Activated B cell treated with CpG ODN at 0.5 μM for 24 hours (primary cell): ENCODE measurements at regions not wholly inside any gene's neighbourhood (a gene's known extent, or its start where the extent isn't known, plus 50 kb on each side); places are given as distances from the start of the nearest gene placed in this dataset.

Experiments used
- ATAC-seq: fragments of 200-7000 bp; cut with Tn5 transposase; one replicate; pipeline ENCODE4 v1.10.0; 2021; ENCODE audit warnings: low read depth, mild to moderate bottlenecking, moderate library complexity
- CTCF ChIA-PET: fragments of 350-600 bp; sonication (Branson Sonifier 250); formaldehyde crosslinking; loops from one replicate; lab custom pipeline; 2021; ENCODE audit warnings: antibody characterized with exemption; lab: Charles Lee
- POLR2A ChIA-PET: fragments of 350-600 bp; sonication (Branson Sonifier 250); formaldehyde crosslinking; loops from one replicate; lab custom pipeline; 2021; ENCODE audit warnings: antibody characterized with exemption; lab: Charles Lee
- DNase-seq: peaks from one replicate; pipeline ENCODE4 v3.0.0; 2022
- H3K27ac Mint-ChIP-seq: one replicate; pipeline ENCODE4 v1.8.0; 2020; ENCODE audit warnings: mixed read lengths
- H3K27me3 Mint-ChIP-seq: one replicate; pipeline ENCODE4 v1.8.0; 2021; ENCODE audit warnings: mixed read lengths
- H3K36me3 Mint-ChIP-seq: one replicate; pipeline ENCODE4 v1.8.0; 2021; ENCODE audit warnings: low read depth, mixed read lengths
- H3K4me1 Mint-ChIP-seq: one replicate; pipeline ENCODE4 v1.8.0; 2021; ENCODE audit warnings: mixed read lengths
- H3K4me3 Mint-ChIP-seq: one replicate; pipeline ENCODE4 v1.8.0; 2020; ENCODE audit warnings: mild to moderate bottlenecking, mixed read lengths
- H3K9me3 Mint-ChIP-seq: one replicate; pipeline ENCODE4 v1.8.0; 2020; ENCODE audit warnings: mixed read lengths
- CTCF ChIP-seq: fragments of 200-600 bp; IDR thresholded peaks from one replicate; pipeline ENCODE4 v1.8.0; 2022; ENCODE audit warnings: antibody characterized with exemption, mild to moderate bottlenecking
- intact Hi-C: fragments of 100-400 bp; cut with micrococcal nuclease; formaldehyde crosslinking; loops from one replicate; pipeline ENCODE4 v1.15.1; 2024

DNA sequence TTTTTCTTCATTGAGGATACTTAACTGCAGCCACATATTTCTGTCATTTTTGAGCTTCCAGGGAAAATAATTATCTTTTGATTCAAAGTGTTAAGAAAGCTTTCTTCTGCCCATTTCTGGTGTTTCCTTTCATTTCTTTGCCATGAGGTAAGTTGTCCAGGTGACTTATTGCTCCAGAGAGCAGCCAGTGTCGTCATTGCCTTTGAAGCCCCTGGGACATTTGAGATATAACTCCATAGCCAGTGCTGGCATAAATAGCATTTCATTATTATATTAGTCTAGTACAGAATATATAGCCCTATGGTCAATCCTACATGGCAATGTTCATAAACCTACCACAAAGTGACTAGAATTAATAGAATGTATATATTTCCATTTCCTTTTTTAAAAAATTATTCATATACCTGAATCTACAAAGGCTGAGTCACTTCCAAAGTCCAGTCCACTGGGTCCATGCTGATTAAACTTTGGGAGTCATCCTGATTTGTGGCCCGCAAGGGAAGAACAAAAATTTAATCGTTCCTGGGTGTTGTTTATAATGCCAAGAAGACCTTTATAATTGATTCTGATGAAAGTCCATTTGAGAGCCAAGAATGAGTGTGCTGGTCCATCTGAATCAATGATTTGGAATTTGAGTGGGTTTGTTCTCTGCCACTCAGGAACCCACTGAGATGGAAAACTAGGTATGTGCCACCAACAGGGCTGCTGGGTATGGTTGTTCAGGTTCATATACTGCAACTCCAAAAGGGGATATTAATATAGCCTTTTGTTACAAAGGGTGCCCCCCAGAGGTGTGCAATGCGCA, 221.8 kb upstream of the PLXNA2 start:
- no peak for DNase-seq
- no peaks in the 10 kb centered on the region for H3K36me3 Mint-ChIP-seq
- no peaks in the 10 kb centered on the region for H3K9me3 Mint-ChIP-seq
- no peaks in the 10 kb centered on the region for H3K27me3 Mint-ChIP-seq
- no peak overlapping the region for H3K4me3 Mint-ChIP-seq
- H3K27ac Mint-ChIP-seq: no peak overlapping the region
- ChIA-PET POLR2A (no interaction called here), CTCF (no interaction called here)
- ATAC-seq: no peak
- no peaks in the 10 kb centered on the region for H3K4me1 Mint-ChIP-seq
- no peak for TF ChIP-seq CTCF
- intact Hi-C loops: no loop called here

DNA sequence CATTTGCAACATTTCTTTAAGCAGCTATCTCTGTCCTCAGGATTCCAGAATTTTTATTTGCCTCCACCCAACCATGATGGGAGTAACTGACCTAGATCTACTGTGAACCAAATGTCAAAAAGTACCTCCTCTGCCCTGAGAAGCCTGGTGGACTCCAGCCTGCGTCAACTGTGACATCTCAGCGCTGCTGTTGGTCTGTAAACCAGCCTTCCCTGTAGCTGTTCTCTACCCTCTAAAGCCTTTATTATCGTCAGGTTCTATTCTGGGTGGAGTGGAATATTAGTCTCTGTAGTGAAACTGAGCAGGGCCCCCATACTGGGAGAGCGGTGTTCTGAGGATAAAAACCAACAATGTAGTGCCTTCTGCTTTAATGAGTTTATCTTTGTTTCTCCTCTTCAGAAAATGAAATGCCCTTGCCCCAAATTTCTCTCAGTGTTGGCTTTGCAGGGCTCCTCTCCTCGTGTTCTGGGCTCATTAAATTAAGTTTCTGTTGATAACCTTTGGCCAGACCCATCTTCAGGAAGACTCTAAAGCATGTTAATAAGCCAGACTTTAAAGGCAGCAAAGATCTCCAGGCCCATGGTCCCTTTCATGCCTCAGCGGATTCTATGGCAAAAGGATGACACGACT, 223.1 kb upstream of the PLXNA2 start:
- CTCF ChIA-PET: no interaction called here
- no peaks in the 10 kb centered on the region for H3K4me1 Mint-ChIP-seq
- POLR2A ChIA-PET: no interaction called here
- intact Hi-C loops: no loop called here
- no peaks in the 10 kb centered on the region for H3K36me3 Mint-ChIP-seq
- no peaks in the 10 kb centered on the region for H3K9me3 Mint-ChIP-seq
- no peak overlapping the region for H3K4me3 Mint-ChIP-seq
- ATAC-seq (no peak), DNase-seq (no peak)
- H3K27ac Mint-ChIP-seq: no peak overlapping the region
- TF ChIP-seq CTCF: no peak
- H3K27me3 Mint-ChIP-seq: no peaks in the 10 kb centered on the region

DNA sequence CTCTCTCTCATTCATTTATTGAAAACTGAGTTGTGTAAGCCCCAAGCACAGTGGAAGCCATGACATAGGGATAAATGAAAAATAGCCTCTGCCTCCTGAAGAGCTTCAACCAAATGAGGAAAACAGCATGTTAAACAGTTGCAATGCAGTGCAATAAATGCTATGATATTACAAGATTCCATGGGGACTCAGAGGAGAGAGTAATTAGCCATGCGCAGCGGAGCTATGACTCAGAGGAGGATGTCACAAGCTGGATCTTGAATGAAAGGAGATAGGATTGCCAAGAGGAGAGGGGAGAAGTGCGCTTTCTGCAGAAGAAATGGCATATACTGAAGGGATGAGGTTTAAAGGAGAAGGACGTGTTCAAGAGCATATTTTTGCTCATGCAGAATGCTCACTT, 231.3 kb upstream of the PLXNA2 start:
- intact Hi-C loops: no loop called here
- no peak for TF ChIP-seq CTCF
- no peak overlapping the region for H3K4me3 Mint-ChIP-seq
- CTCF ChIA-PET: no interaction called here
- no peak overlapping the region for H3K27ac Mint-ChIP-seq
- H3K36me3 Mint-ChIP-seq: no peaks in the 10 kb centered on the region
- peaks cover 2% of the 10 kb centered on the region for H3K27me3 Mint-ChIP-seq
- H3K4me1 Mint-ChIP-seq: no peaks in the 10 kb centered on the region
- H3K9me3 Mint-ChIP-seq: no peaks in the 10 kb centered on the region
- POLR2A ChIA-PET: no interaction called here
- no peak for DNase-seq
- ATAC-seq: no peak

DNA sequence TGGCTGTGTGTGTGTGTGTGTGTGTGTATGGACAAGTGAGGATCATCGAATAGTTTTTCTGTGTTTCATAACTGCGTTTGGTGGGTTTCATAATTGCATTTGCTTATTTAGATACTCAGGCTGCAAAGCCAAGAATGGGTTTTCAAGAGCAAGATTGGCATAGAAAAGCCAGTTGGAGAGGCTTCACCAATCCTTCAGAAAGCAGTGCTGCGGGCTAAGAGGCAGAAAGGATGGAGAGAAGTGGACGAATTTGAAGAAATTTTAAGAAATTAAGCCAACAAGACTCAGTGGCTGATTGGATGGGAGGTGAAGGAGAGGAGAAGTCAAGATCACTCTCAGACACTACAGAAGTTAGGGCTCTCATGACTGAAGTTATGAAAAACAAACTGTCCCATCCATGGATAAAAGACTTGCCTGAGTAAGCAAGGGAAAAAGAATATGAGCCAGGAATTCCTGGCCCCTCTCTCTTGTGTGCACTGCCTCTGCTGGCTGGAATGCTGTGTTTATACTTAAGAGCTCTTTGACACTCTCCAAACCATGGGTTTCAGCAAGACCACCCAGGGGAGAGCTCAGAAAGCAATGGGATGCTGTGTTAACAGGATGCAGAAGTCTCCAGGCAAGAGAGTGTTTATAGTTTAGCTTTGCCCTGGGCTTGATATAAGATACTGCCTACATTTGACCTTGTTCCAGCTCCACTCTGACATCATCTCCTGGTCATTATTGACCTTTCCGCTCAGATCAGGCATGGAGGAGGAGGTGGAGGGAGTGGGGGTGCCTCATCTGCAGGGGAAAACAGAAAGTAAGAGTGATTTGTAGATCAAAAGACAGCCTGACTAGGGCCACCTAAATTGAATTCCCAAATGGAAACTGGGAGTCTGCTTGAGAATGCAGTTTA, 232.0 kb upstream of the PLXNA2 start:
- Mint-ChIP-seq H3K36me3 (no peaks in the 10 kb centered on the region), H3K27me3 (peaks cover 2% of the 10 kb centered on the region), H3K4me3 (no peak overlapping the region), H3K27ac (no peak overlapping the region), H3K4me1 (no peaks in the 10 kb centered on the region), H3K9me3 (no peaks in the 10 kb centered on the region)
- ChIA-PET CTCF (no interaction called here), POLR2A (no interaction called here)
- TF ChIP-seq CTCF: no peak
- DNase-seq: no peak
- no peak for ATAC-seq
- intact Hi-C loops: no loop called here

DNA sequence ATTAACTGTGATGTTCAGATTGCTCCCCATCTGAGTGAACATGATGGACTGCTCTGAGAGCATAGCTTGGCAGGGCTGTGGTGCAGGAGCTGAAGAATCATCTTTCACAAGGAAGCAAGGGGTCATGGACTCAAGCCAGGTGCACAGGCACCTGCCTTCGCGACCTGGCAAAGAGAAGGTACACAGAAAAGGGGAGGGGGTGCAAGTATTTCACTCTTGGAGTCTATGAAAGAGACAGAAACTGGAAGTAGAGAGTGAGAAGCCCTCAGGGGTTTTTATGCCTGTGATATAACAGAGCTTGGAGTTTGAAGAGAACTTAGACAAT, 232.6 kb upstream of the PLXNA2 start:
- H3K36me3 Mint-ChIP-seq: no peaks in the 10 kb centered on the region

More for the DNA sequence above, 232.6 kb upstream of the PLXNA2 start:
- Mint-ChIP-seq H3K9me3 (no peaks in the 10 kb centered on the region), H3K4me3 (no peak overlapping the region), H3K27me3 (peaks cover 2% of the 10 kb centered on the region), H3K4me1 (no peaks in the 10 kb centered on the region), H3K27ac (no peak overlapping the region)
- intact Hi-C loops: no loop called here
- TF ChIP-seq CTCF: no peak
- ATAC-seq (no peak), DNase-seq (no peak)
- ChIA-PET POLR2A (no interaction called here), CTCF (no interaction called here)
